ENCODE measurements at regions not wholly inside any gene's neighbourhood (a gene's known extent, or its start where the extent isn't known, plus 50 kb on each side); places are given as distances from the start of the nearest gene placed in this dataset.
"Not testable (repeated sequence)": the region's sequence is repeated elsewhere in the genome, so short reads cannot be mapped to it uniquely, and the experiment has no call there.

GRCh38 chr6:78631976-78632375, 235.4 kb upstream of the IRAK1BP1 start:
- Histone ChIP-seq H3K27me3 (peaks cover 0 to 11% (median 0%) of the 10 kb centered on the region in 9 donors), H3K4me3 (no peak overlapping the region), H3K4me1 (peaks cover 0 to 3% (median 0%) of the 10 kb centered on the region in 12 donors), H3K9me3 (no peaks in the 10 kb centered on the region), H3K27ac (no peak overlapping the region), H3K36me3 (no peaks in the 10 kb centered on the region)
- intact Hi-C loops (cut with DNase I), result no loop called here
- ATAC-seq (no peak), DNase-seq (no peak)
- TF ChIP-seq POLR2A (IDR thresholded peaks at IDR 0.05) (no peak), CTCF (IDR thresholded peaks at IDR 0.05) (no peak)
- 46 to 58% (median 51%) methylated on average over 3 of the region's 3 CpGs for WGBS, 4 donors

GRCh38 chr6:78639111-78640110, 227.9 kb upstream of the IRAK1BP1 start:
- no peak for ATAC-seq

GRCh38 chr6:78643976-78644375, 223.4 kb upstream of the IRAK1BP1 start:
- H3K27ac ChIP-seq; DNase-seq; H3K36me3 ChIP-seq; H3K27me3 ChIP-seq; intact Hi-C loops (cut with DNase I); ATAC-seq; H3K4me3 ChIP-seq; H3K4me1 ChIP-seq: not testable (repeated sequence)
- peaks cover 0 to 11% (median 0%) of the 10 kb centered on the region in 12 donors for H3K9me3 ChIP-seq
- WGBS, 4 donors, result 67 to 73% (median 71%) methylated on average over 3 to 6 of the region's 6 CpGs

More at GRCh38 chr6:78639111-78640110, 227.9 kb upstream of the IRAK1BP1 start:
- TF ChIP-seq CTCF (IDR thresholded peaks at IDR 0.05) (no peak), POLR2A (IDR thresholded peaks at IDR 0.05) (no peak)
- Histone ChIP-seq H3K4me3 (no peak overlapping the region), H3K27ac (no peak overlapping the region), H3K9me3 (peaks cover 0 to 11% (median 0%) of the 10 kb centered on the region in 12 donors), H3K36me3 (no peaks in the 10 kb centered on the region), H3K4me1 (no peaks in the 10 kb centered on the region), H3K27me3 (no peaks in the 10 kb centered on the region)
- intact Hi-C loops (cut with DNase I), result no loop called here
- WGBS, 4 donors, result 68 to 91% (median 88%) methylated on average over 7 of the region's 7 CpGs
- DNase-seq, result no peak

- H3K4me1 ChIP-seq; DNase-seq; H3K36me3 ChIP-seq; intact Hi-C loops (cut with DNase I); H3K27me3 ChIP-seq; H3K27ac ChIP-seq; H3K4me3 ChIP-seq; ATAC-seq: not testable (repeated sequence)
- peaks cover 0 to 10% (median 0%) of the 10 kb centered on the region in 12 donors for H3K9me3 ChIP-seq
- WGBS, 4 donors, result 79 to 84% (median 81%) methylated on average over 19 to 20 of the region's 20 CpGs
These were observed 220.6 kb upstream of the IRAK1BP1 start for GRCh38 chr6:78646542-78647415.

GRCh38 chr6:78665819-78666218, 201.5 kb upstream of the IRAK1BP1 start:
- intact Hi-C loops (cut with DNase I); DNase-seq; H3K4me1 ChIP-seq; H3K36me3 ChIP-seq; H3K9me3 ChIP-seq; H3K27me3 ChIP-seq; H3K27ac ChIP-seq; ATAC-seq; H3K4me3 ChIP-seq: not testable (repeated sequence)
- 96 to 100% (median 98%) methylated on average over 3 of the region's 3 CpGs for WGBS, 4 donors
